Osteoblast (primary cell): ENCODE measurements at regions not wholly inside any gene's neighbourhood (a gene's known extent, or its start where the extent isn't known, plus 50 kb on each side); places are given as distances from the start of the nearest gene placed in this dataset.

Experiments used
- DNase-seq: peaks from one replicate; pipeline ENCODE4 v3.0.0; 2011; ENCODE audit warnings: low spot score, mixed read lengths; ENCODE audit not compliant: insufficient read length; ENCODE audit errors: missing footprints
- H2AFZ ChIP-seq: 2 replicates; pipeline ENCODE4 v1.6.0; 2011; ENCODE audit warnings: mild to moderate bottlenecking, low read length
- H3K27ac ChIP-seq: 2 replicates; pipeline ENCODE4 v1.5.1; 2011; ENCODE audit warnings: mild to moderate bottlenecking, low read depth, low read length, moderate library complexity
- H3K27me3 ChIP-seq: 2 replicates; pipeline ENCODE4 v1.6.0; 2012; ENCODE audit warnings: mild to moderate bottlenecking, control low read depth, inconsistent platforms, low read length, moderate library complexity; ENCODE audit not compliant: insufficient read depth
- H3K36me3 ChIP-seq: 2 replicates; pipeline ENCODE4 v1.5.1; 2011; ENCODE audit warnings: mild to moderate bottlenecking, low read length, control low read depth, moderate library complexity; ENCODE audit not compliant: insufficient read depth
- H3K4me1 ChIP-seq: 2 replicates; pipeline ENCODE4 v1.5.1; 2011; ENCODE audit warnings: mild to moderate bottlenecking, low read length, control low read depth, moderate library complexity; ENCODE audit not compliant: insufficient read depth
- H3K4me2 ChIP-seq: 2 replicates; pipeline ENCODE4 v1.6.0; 2011; ENCODE audit warnings: mild to moderate bottlenecking, low read length; ENCODE audit not compliant: insufficient read depth
- H3K4me3 ChIP-seq: fragments of 200-600 bp; sonication (generic); 3 replicates; pipeline ENCODE4 v1.5.1; 2012; ENCODE audit warnings: mild to moderate bottlenecking, low read length, inconsistent platforms; ENCODE audit not compliant: insufficient read depth
- H3K79me2 ChIP-seq: 2 replicates; pipeline ENCODE4 v1.6.0; 2012; ENCODE audit warnings: mild to moderate bottlenecking, low read length, control low read depth, inconsistent platforms; ENCODE audit not compliant: insufficient read depth
- H3K9me3 ChIP-seq: 2 replicates; pipeline ENCODE4 v1.5.1; 2011; ENCODE audit warnings: low read depth, low read length, control low read depth
- H4K20me1 ChIP-seq: 2 replicates; pipeline ENCODE4 v1.6.0; 2012; ENCODE audit warnings: mild to moderate bottlenecking, low read length, control low read depth; ENCODE audit not compliant: insufficient read depth
- CTCF ChIP-seq: IDR thresholded peaks from 2 replicates; pipeline ENCODE4 v1.5.1; 2011; ENCODE audit warnings: mild to moderate bottlenecking, low read depth, low read length, moderate library complexity; ENCODE audit errors: extremely low read depth

GRCh38 chr22:27111796-27112672, 454.6 kb downstream of the MIAT start:
- Histone ChIP-seq H3K4me3 (no peak overlapping the region), H2AFZ (no peak overlapping the region), H3K27ac (peak overlapping the region; percentile 85), H3K27me3 (no peaks in the 10 kb centered on the region), H3K4me2 (no peak overlapping the region), H3K79me2 (no peaks in the 10 kb centered on the region), H3K36me3 (no peaks in the 10 kb centered on the region), H4K20me1 (no peaks in the 10 kb centered on the region), H3K4me1 (peaks cover 62% of the 10 kb centered on the region), H3K9me3 (no peaks in the 10 kb centered on the region)
- TF ChIP-seq CTCF = no peak
- DNase-seq = no peak

DNA sequence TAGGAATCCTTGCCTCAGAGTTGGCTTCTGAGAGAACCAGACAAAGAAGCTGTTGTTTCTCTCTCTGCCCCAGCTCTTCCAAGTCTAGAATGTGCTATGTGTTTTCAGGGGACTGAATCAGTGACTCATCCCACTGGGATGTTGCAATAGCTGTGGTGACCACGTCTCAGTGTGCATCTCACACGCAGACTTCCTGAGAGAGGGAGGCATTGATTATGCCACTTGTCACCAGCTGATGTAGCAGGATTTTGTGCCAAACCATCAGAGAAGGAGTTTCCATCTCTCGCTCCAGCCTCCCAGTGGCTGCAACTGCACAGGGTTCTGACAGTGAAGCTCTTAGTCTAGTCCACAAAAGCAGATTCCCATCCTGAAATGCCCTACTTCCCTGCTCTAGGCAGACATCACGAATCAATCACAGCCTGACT, 455.8 kb downstream of the MIAT start:
- peak; percentile 38 for TF ChIP-seq CTCF
- no peaks in the 10 kb centered on the region for H3K9me3 ChIP-seq
- H3K4me1 ChIP-seq = peaks cover 51% of the 10 kb centered on the region
- peak overlapping the region; percentile 85 for H3K27ac ChIP-seq
- no peaks in the 10 kb centered on the region for H3K79me2 ChIP-seq
- no peaks in the 10 kb centered on the region for H4K20me1 ChIP-seq
- peak overlapping the region; percentile 51 for H3K4me2 ChIP-seq
- H3K27me3 ChIP-seq = no peaks in the 10 kb centered on the region
- no peaks in the 10 kb centered on the region for H3K36me3 ChIP-seq
- DNase-seq = peak; percentile 90
- no peak overlapping the region for H3K4me3 ChIP-seq
- peak overlapping the region; percentile 28 for H2AFZ ChIP-seq

DNA sequence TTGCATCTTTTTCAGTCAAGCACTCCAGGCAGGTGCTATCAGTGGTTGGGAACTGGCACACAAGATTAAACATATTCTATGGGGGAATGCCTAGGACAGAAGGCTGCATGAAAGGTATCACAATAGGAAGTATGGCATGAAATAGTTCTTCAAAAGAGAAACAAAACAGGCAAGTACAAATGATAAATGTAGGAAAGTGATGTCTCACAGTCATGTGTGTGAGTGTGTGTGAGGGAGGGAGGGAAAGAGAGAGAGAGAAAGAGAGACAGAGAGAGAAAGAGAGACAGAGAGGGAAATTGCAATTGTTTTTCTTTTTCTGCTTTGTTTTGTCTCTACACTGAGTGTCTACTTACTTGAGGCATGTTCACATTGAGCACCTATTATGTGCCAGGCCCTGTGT, 456.3 kb downstream of the MIAT start:
- peaks cover 48% of the 10 kb centered on the region for H3K4me1 ChIP-seq
- no peaks in the 10 kb centered on the region for H3K79me2 ChIP-seq
- no peaks in the 10 kb centered on the region for H4K20me1 ChIP-seq
- H3K4me3 ChIP-seq = no peak overlapping the region
- peak overlapping the region; percentile 85 for H3K27ac ChIP-seq
- peak overlapping the region; percentile 28 for H2AFZ ChIP-seq
- H3K9me3 ChIP-seq = no peaks in the 10 kb centered on the region
- TF ChIP-seq CTCF = no peak
- H3K27me3 ChIP-seq = no peaks in the 10 kb centered on the region
- H3K36me3 ChIP-seq = no peaks in the 10 kb centered on the region
- H3K4me2 ChIP-seq = peak overlapping the region; percentile 51
- DNase-seq = no peak

DNA sequence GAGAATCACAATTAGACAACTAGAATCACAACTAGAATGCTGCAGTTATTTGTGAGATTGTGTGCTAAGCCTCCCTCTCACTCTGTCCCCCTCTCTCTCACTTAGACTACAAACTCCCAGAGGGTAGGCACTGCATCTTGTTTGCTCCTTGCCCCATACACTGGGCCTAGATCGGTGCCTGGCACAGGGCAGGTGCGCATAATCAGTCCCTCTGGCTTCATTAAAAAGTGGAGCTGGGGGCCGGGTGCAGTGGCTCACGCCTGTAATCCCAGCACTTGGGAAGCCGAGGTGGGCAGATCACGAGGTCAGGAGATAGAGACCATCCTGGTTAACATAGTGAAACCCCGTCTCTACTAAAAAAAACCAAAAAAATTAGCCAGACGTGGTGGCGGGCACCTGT, 456.8 kb downstream of the MIAT start:
- no peak for TF ChIP-seq CTCF
- peaks cover 48% of the 10 kb centered on the region for H3K4me1 ChIP-seq
- no peaks in the 10 kb centered on the region for H4K20me1 ChIP-seq
- H3K36me3 ChIP-seq = no peaks in the 10 kb centered on the region
- H3K27me3 ChIP-seq = no peaks in the 10 kb centered on the region
- no peak overlapping the region for H3K4me2 ChIP-seq
- no peak overlapping the region for H2AFZ ChIP-seq
- no peak overlapping the region for H3K4me3 ChIP-seq
- DNase-seq = no peak
- no peaks in the 10 kb centered on the region for H3K79me2 ChIP-seq
- H3K27ac ChIP-seq = peak overlapping the region; percentile 85
- H3K9me3 ChIP-seq = no peaks in the 10 kb centered on the region
